GM12892 (cell line): ENCODE measurements at regions not wholly inside any gene's neighbourhood (a gene's known extent, or its start where the extent isn't known, plus 50 kb on each side); places are given as distances from the start of the nearest gene placed in this dataset.

Experiments
- POLR2A ChIP-seq: IDR thresholded peaks from 2 replicates; pipeline ENCODE4 v1.6.1; 2011; ENCODE audit warnings: low read depth, low read length, control low read depth
- POLR2AphosphoS5 ChIP-seq: IDR thresholded peaks from 2 replicates; pipeline ENCODE4 v1.6.1; 2011; ENCODE audit warnings: low read depth, low read length, control low read depth
- TAF1 ChIP-seq: IDR thresholded peaks from 2 replicates; pipeline ENCODE4 v1.6.1; 2011; ENCODE audit warnings: low read depth, mild to moderate bottlenecking, control low read depth, low read length, borderline replicate concordance

- TF ChIP-seq POLR2A (no peak), POLR2AphosphoS5 (no peak), TAF1 (no peak)
These were observed 647.4 kb downstream of the NR2F2 start for GRCh38 chr15:96977886-96978285.
